Fibroblast of lung (primary cell): ENCODE measurements at regions not wholly inside any gene's neighbourhood (a gene's known extent, or its start where the extent isn't known, plus 50 kb on each side); places are given as distances from the start of the nearest gene placed in this dataset.

Experiments used
- DNase-seq, 2 donors: peaks; one replicate each; pipeline versions ENCODE4 v3.0.0 to v3.0.0-alpha.2; 2010; ENCODE audit warnings: low read depth in 2 of 2
- H2AFZ ChIP-seq: 2 replicates; pipeline ENCODE4 v1.5.1; 2012; ENCODE audit warnings: low read length, control low read depth, inconsistent platforms
- H3K27ac ChIP-seq: 2 replicates; pipeline ENCODE4 v1.5.1; 2011; ENCODE audit warnings: low read length, control low read depth; ENCODE audit not compliant: insufficient read depth
- H3K27me3 ChIP-seq: 2 replicates; pipeline ENCODE4 v1.5.1; 2011; ENCODE audit warnings: mild to moderate bottlenecking, low read length; ENCODE audit not compliant: control insufficient read depth, insufficient read depth
- H3K36me3 ChIP-seq: 2 replicates; pipeline ENCODE4 v1.5.1; 2011; ENCODE audit warnings: low read length; ENCODE audit not compliant: control insufficient read depth, insufficient read depth
- H3K4me1 ChIP-seq: 2 replicates; pipeline ENCODE4 v1.5.1; 2011; ENCODE audit warnings: low read length; ENCODE audit not compliant: control insufficient read depth, insufficient read depth; ENCODE audit errors: extremely low read depth
- H3K4me2 ChIP-seq: 2 replicates; pipeline ENCODE4 v1.5.1; 2011; ENCODE audit warnings: low read length, control low read depth; ENCODE audit not compliant: insufficient read depth; ENCODE audit errors: extremely low read depth
- H3K4me3 ChIP-seq, 4 experiments: fragments of 200-600 bp in 1 of 4; sonication (generic) in 1 of 4; replicated peaks in 1 of 4; 2 replicates each; pipeline ENCODE4 v1.5.1; 2011 to 2016; ENCODE audit warnings: low read length in 4 of 4, low read depth in 3 of 4, mild to moderate bottlenecking in 3 of 4, control low read depth in 2 of 4, inconsistent platforms in 1 of 4, mixed read lengths in 1 of 4; ENCODE audit not compliant: insufficient read depth in 1 of 4; ENCODE audit errors: control extremely low read depth in 1 of 4
- H3K79me2 ChIP-seq: 2 replicates; pipeline ENCODE4 v1.5.1; 2012; ENCODE audit warnings: mild to moderate bottlenecking, low read length, inconsistent platforms; ENCODE audit not compliant: control insufficient read depth, insufficient read depth
- H3K9ac ChIP-seq: 2 replicates; pipeline ENCODE4 v1.5.1; 2011; ENCODE audit warnings: mild to moderate bottlenecking, low read length, control low read depth; ENCODE audit not compliant: insufficient read depth
- H3K9me3 ChIP-seq: 2 replicates; pipeline ENCODE4 v1.5.1; 2012; ENCODE audit warnings: low read depth, low read length; ENCODE audit not compliant: control insufficient read depth, insufficient read depth
- H4K20me1 ChIP-seq: 2 replicates; pipeline ENCODE4 v1.5.1; 2011; ENCODE audit warnings: low read length; ENCODE audit not compliant: control insufficient read depth, insufficient read depth; ENCODE audit errors: extremely low read depth
- EZH2 ChIP-seq: IDR thresholded peaks from 2 replicates; pipeline ENCODE4 v1.5.1; 2012; ENCODE audit warnings: low read length, control low read depth, mild to moderate bottlenecking; ENCODE audit errors: missing control alignments
- TF ChIP-seq, protein P1 (sequence below), 2 donors: IDR thresholded peaks in 1 of 2; conservative IDR thresholded peaks in 1 of 2; 1 replicate in 1 of 2; 2 replicates in 1 of 2; pipeline ENCODE4 v1.5.1; 2011 to 2012; ENCODE audit warnings: low read length in 2 of 2, control low read depth in 1 of 2, inconsistent platforms in 1 of 2, low read depth in 1 of 2, mild to moderate bottlenecking in 1 of 2

DNA sequence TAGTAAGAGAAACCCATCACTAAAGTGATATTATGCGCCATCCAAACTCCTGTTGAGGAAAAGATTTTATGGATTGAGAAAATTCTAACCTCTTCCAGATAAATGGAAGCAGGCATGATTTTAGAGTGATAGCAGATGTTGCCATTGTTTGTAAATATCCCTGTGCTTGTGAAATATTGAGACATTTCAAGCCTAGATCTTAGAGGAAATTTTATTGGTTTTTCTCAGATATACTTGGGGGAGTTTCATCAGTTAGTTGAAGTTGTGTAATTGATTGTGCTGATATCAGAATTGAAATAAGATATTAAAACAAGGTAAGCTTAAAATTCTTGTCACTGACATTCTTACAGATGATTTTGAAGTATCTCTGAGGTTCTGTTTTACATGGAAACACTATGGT is 390.9 kb upstream of the FANCL start:
- Histone ChIP-seq H4K20me1 (no peaks in the 10 kb centered on the region), H3K4me1 (no peaks in the 10 kb centered on the region), H2AFZ (no peak overlapping the region), H3K4me2 (no peak overlapping the region), H3K9me3 (no peaks in the 10 kb centered on the region), H3K79me2 (no peaks in the 10 kb centered on the region), H3K27ac (no peak overlapping the region), H3K9ac (no peak overlapping the region), H3K36me3 (no peaks in the 10 kb centered on the region), H3K4me3 (no peak overlapping the region), H3K27me3 (no peaks in the 10 kb centered on the region)
- no peak for DNase-seq
- TF ChIP-seq, protein P1, sequence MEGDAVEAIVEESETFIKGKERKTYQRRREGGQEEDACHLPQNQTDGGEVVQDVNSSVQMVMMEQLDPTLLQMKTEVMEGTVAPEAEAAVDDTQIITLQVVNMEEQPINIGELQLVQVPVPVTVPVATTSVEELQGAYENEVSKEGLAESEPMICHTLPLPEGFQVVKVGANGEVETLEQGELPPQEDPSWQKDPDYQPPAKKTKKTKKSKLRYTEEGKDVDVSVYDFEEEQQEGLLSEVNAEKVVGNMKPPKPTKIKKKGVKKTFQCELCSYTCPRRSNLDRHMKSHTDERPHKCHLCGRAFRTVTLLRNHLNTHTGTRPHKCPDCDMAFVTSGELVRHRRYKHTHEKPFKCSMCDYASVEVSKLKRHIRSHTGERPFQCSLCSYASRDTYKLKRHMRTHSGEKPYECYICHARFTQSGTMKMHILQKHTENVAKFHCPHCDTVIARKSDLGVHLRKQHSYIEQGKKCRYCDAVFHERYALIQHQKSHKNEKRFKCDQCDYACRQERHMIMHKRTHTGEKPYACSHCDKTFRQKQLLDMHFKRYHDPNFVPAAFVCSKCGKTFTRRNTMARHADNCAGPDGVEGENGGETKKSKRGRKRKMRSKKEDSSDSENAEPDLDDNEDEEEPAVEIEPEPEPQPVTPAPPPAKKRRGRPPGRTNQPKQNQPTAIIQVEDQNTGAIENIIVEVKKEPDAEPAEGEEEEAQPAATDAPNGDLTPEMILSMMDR (conservative IDR thresholded peaks at IDR 0.05 in 1 of 2, IDR thresholded peaks at IDR 0.05 in 1 of 2; ENCODE audit: low read depth in 1 of 2, low read length in 2 of 2), result no peak
- TF ChIP-seq EZH2, result no peak

DNA sequence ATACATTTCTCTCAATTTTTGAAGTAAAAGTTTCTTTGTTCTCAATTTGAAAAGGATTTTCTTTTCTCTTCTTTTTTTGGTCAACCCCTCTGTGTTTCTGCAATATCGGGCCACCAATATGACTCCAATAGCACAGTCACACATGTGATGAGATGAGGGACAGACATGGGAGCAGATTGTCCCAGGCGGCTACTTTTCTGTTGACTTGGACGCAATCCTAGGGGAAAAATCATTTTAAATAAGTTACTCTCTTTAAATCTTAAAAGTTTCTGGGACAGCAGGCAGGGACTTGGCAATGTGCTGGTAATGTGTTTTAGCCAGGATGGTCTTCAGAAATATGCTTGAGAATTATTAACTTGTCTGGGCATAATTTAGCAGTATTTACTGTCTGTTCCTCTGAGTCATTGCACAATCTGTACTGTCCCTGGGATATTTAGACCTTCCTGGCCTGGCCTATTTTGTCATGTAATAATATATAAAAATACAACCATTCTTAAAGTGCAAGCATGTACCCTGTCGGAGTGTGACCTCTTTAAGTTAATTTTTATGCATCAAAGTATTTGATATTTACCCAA is 388.5 kb upstream of the FANCL start:
- no peaks in the 10 kb centered on the region for H3K27me3 ChIP-seq
- H2AFZ ChIP-seq, result no peak overlapping the region
- H3K36me3 ChIP-seq, result no peaks in the 10 kb centered on the region
- no peaks in the 10 kb centered on the region for H3K9me3 ChIP-seq
- no peaks in the 10 kb centered on the region for H4K20me1 ChIP-seq
- H3K4me1 ChIP-seq, result no peaks in the 10 kb centered on the region
- TF ChIP-seq, protein P1 (conservative IDR thresholded peaks at IDR 0.05 in 1 of 2, IDR thresholded peaks at IDR 0.05 in 1 of 2; ENCODE audit: low read depth in 1 of 2, low read length in 2 of 2), result no peak
- no peak for TF ChIP-seq EZH2
- no peak overlapping the region for H3K9ac ChIP-seq
- H3K27ac ChIP-seq, result no peak overlapping the region
- no peaks in the 10 kb centered on the region for H3K79me2 ChIP-seq
- no peak overlapping the region for H3K4me2 ChIP-seq
- H3K4me3 ChIP-seq, result no peak overlapping the region
- DNase-seq, result no peak

DNA sequence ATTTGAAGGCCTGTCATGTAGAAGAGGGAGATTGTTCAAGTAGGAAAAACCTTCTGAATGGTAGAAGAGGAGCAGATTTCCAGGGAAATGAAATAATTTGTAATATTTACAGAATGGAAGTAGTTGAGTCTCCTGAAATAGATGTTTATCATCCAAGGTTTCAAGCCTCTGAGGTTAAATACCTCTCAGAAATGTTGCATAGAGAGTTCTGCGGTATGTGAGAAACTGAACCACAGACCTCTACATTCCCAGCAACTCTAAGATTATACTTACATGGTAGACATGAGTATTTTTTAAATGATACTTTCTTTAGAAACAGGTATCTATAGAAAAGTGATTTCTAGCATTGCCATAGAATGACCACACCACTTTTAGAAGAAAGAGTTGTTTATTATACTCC is 379.8 kb upstream of the FANCL start:
- Histone ChIP-seq H3K79me2 (no peaks in the 10 kb centered on the region), H3K27ac (no peak overlapping the region), H4K20me1 (no peaks in the 10 kb centered on the region), H3K9me3 (no peaks in the 10 kb centered on the region), H3K27me3 (no peaks in the 10 kb centered on the region), H3K4me2 (no peak overlapping the region), H3K36me3 (no peaks in the 10 kb centered on the region), H3K4me3 (no peak overlapping the region), H2AFZ (no peak overlapping the region), H3K9ac (no peak overlapping the region), H3K4me1 (peaks cover 3% of the 10 kb centered on the region)
- peak in 1 of 2 donors; percentile 62 for DNase-seq
- TF ChIP-seq EZH2, result no peak
- TF ChIP-seq, protein P1 (conservative IDR thresholded peaks at IDR 0.05 in 1 of 2, IDR thresholded peaks at IDR 0.05 in 1 of 2; ENCODE audit: low read depth in 1 of 2, low read length in 2 of 2), result no peak
